ENCODE measurements at regions not wholly inside any gene's neighbourhood (a gene's known extent, or its start where the extent isn't known, plus 50 kb on each side); places are given as distances from the start of the nearest gene placed in this dataset.

DNA sequence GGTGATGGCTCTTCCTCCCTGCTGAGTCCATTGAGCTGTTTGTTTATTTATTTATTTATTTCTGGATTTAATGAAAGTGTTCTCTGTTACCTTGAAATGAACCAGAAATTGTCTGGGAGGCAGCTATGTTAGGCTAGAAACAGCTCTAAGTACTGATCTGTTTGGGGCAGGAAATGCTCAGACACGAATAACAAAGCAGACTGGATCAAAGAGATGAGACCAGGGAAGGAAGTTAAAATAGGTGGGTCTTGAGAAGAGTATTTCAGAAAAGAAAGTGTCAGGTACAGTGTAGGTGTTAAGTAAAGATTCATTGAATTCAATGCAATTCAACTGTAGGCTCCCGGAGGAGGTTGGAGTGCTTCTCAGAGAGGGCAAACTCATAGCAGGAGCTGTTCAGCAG, 173.3 kb downstream of the IL20RB start:
- Mint-ChIP-seq H3K36me3 (no peaks in the 10 kb centered on the region), H3K9me3 (peaks cover 0 to under 1% (median 0%) of the 10 kb centered on the region in 7 donors), H3K27ac (no peak overlapping the region), H3K27me3 (ENCODE audit: low read depth in 3 of 3) (peaks cover 2 to 6% (median 2%) of the 10 kb centered on the region in 3 donors), H3K4me3 (no peak overlapping the region), H3K4me1 (no peaks in the 10 kb centered on the region)
- H4K20me1 ChIP-seq (ENCODE audit: insufficient read depth, low read length): no peaks in the 10 kb centered on the region
- no peak overlapping the region for H3K9ac ChIP-seq (ENCODE audit: insufficient read depth, low read length, poor library complexity, severe bottlenecking)
- H3K4me3 ChIP-seq (replicated peaks in 1 of 3; ENCODE audit: low read depth in 2 of 3, low read length in 3 of 3): no peak overlapping the region
- no peaks in the 10 kb centered on the region for H3K9me3 ChIP-seq (replicated peaks in 1 of 2; ENCODE audit: control insufficient read depth in 1 of 2, insufficient read depth in 1 of 2, low read length in 2 of 2)
- TF ChIP-seq, protein P1, sequence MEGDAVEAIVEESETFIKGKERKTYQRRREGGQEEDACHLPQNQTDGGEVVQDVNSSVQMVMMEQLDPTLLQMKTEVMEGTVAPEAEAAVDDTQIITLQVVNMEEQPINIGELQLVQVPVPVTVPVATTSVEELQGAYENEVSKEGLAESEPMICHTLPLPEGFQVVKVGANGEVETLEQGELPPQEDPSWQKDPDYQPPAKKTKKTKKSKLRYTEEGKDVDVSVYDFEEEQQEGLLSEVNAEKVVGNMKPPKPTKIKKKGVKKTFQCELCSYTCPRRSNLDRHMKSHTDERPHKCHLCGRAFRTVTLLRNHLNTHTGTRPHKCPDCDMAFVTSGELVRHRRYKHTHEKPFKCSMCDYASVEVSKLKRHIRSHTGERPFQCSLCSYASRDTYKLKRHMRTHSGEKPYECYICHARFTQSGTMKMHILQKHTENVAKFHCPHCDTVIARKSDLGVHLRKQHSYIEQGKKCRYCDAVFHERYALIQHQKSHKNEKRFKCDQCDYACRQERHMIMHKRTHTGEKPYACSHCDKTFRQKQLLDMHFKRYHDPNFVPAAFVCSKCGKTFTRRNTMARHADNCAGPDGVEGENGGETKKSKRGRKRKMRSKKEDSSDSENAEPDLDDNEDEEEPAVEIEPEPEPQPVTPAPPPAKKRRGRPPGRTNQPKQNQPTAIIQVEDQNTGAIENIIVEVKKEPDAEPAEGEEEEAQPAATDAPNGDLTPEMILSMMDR (IDR thresholded peaks at IDR 0.05): no peak
- no peak overlapping the region for H3K27ac ChIP-seq (ENCODE audit: low read depth in 1 of 2, low read length in 2 of 2)
- intact Hi-C loops (cut with micrococcal nuclease): no loop called here
- no peaks in the 10 kb centered on the region for H3K4me1 ChIP-seq (ENCODE audit: control insufficient read depth in 1 of 2, insufficient read depth in 2 of 2, low read length in 2 of 2)
- no peak for DNase-seq
- no peak overlapping the region for H2AFZ ChIP-seq (ENCODE audit: insufficient read depth, low read depth, low read length, poor library complexity, severe bottlenecking)
- no peaks in the 10 kb centered on the region for H3K27me3 ChIP-seq (ENCODE audit: control insufficient read depth in 2 of 2, insufficient read depth in 2 of 2, low read length in 2 of 2)
- no peaks in the 10 kb centered on the region for H3K36me3 ChIP-seq (replicated peaks in 1 of 2; ENCODE audit: control insufficient read depth in 1 of 2, insufficient read depth in 2 of 2, low read length in 2 of 2)
- WGBS (ENCODE audit: insufficient coverage): 74% methylated on average over 2 of the region's 2 CpGs
- H3K4me2 ChIP-seq (replicated peaks; ENCODE audit: extremely low read depth, low read length, poor library complexity, severe bottlenecking): no peak overlapping the region
- H3K79me2 ChIP-seq (ENCODE audit: insufficient read depth, low read length): no peaks in the 10 kb centered on the region

DNA sequence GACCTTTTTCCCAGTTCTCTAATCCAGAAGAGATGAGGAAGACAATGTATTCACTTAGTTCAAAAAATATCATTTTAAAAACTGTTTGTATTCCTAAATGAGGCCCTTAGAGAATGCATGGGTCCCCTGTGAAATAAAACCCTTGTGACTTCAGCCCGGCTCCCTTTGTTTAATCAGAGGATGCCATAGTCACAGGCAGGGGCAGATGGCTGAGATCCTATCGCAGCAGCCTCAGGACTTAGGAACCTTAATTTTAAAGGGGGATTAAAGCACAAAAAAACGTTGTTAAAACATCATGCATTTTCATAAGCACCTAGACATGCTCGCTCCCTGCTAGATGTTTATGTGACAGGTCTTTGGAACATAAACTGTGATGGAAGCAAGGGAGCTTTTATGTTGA, 176.6 kb downstream of the IL20RB start:
- Histone ChIP-seq H3K27me3 (ENCODE audit: control insufficient read depth in 2 of 2, insufficient read depth in 2 of 2, low read length in 2 of 2) (no peaks in the 10 kb centered on the region), H2AFZ (ENCODE audit: insufficient read depth, low read depth, low read length, poor library complexity, severe bottlenecking) (no peak overlapping the region), H3K9ac (ENCODE audit: insufficient read depth, low read length, poor library complexity, severe bottlenecking) (no peak overlapping the region), H4K20me1 (ENCODE audit: insufficient read depth, low read length) (no peaks in the 10 kb centered on the region), H3K4me2 (replicated peaks; ENCODE audit: extremely low read depth, low read length, poor library complexity, severe bottlenecking) (no peak overlapping the region), H3K9me3 (replicated peaks in 1 of 2; ENCODE audit: control insufficient read depth in 1 of 2, insufficient read depth in 1 of 2, low read length in 2 of 2) (no peaks in the 10 kb centered on the region), H3K4me3 (replicated peaks in 1 of 3; ENCODE audit: low read depth in 2 of 3, low read length in 3 of 3) (no peak overlapping the region), H3K79me2 (ENCODE audit: insufficient read depth, low read length) (no peaks in the 10 kb centered on the region), H3K27ac (ENCODE audit: low read depth in 1 of 2, low read length in 2 of 2) (no peak overlapping the region), H3K36me3 (replicated peaks in 1 of 2; ENCODE audit: control insufficient read depth in 1 of 2, insufficient read depth in 2 of 2, low read length in 2 of 2) (no peaks in the 10 kb centered on the region), H3K4me1 (ENCODE audit: control insufficient read depth in 1 of 2, insufficient read depth in 2 of 2, low read length in 2 of 2) (no peaks in the 10 kb centered on the region)
- intact Hi-C loops (cut with micrococcal nuclease): no loop called here
- no peak overlapping the region for H3K4me3 Mint-ChIP-seq
- TF ChIP-seq, protein P1 (IDR thresholded peaks at IDR 0.05): no peak
- H3K36me3 Mint-ChIP-seq: no peaks in the 10 kb centered on the region
- DNase-seq: no peak
- H3K9me3 Mint-ChIP-seq: peaks cover 0 to 4% (median 2%) of the 10 kb centered on the region in 7 donors
- 83% methylated on average over 1 of the region's 4 CpGs for WGBS (ENCODE audit: insufficient coverage)
- peaks cover 0 to 2% (median under 1%) of the 10 kb centered on the region in 3 donors for H3K27me3 Mint-ChIP-seq (ENCODE audit: low read depth in 3 of 3)
- H3K4me1 Mint-ChIP-seq: no peaks in the 10 kb centered on the region
- no peak overlapping the region for H3K27ac Mint-ChIP-seq

Data from CD14-positive monocyte (primary cell).